AG08395 (cell line): ENCODE measurements at regions not wholly inside any gene's neighbourhood (a gene's known extent, or its start where the extent isn't known, plus 50 kb on each side); places are given as distances from the start of the nearest gene placed in this dataset.
"Not testable (repeated sequence)": the region's sequence is repeated elsewhere in the genome, so short reads cannot be mapped to it uniquely, and the experiment has no call there.

ENCODE experiments used
- DNase-seq: peaks from one replicate; pipeline ENCODE4 v3.0.0; 2012; ENCODE audit warnings: mixed read lengths, low spot score

GRCh38 chr9:75541734-75542133, 348.7 kb upstream of the PCSK5 start:
- DNase-seq, result no peak

- DNase-seq, result no peak
Measured at GRCh38 chr9:75544815-75545214, 345.7 kb upstream of the PCSK5 start.

GRCh38 chr9:75545287-75545686, 345.2 kb upstream of the PCSK5 start:
- DNase-seq, result no peak

- no peak for DNase-seq
Measured at GRCh38 chr9:75548871-75549270, 341.6 kb upstream of the PCSK5 start.

- DNase-seq, result no peak
Measured at GRCh38 chr9:75551861-75552260, 338.6 kb upstream of the PCSK5 start.

- DNase-seq, result no peak
Measured at GRCh38 chr9:75552941-75553340, 337.5 kb upstream of the PCSK5 start.

GRCh38 chr9:75566813-75567212, 323.7 kb upstream of the PCSK5 start:
- not testable (repeated sequence) for DNase-seq

- DNase-seq, result no peak
Measured at GRCh38 chr9:75570538-75570937, 319.9 kb upstream of the PCSK5 start.

GRCh38 chr9:75574569-75574968, 315.9 kb upstream of the PCSK5 start:
- DNase-seq, result no peak

- DNase-seq, result no peak
Measured at GRCh38 chr9:75582870-75583269, 307.6 kb upstream of the PCSK5 start.

- DNase-seq, result no peak
Measured at GRCh38 chr9:75588808-75589207, 301.7 kb upstream of the PCSK5 start.

- no peak for DNase-seq
Measured at GRCh38 chr9:75589497-75589896, 301.0 kb upstream of the PCSK5 start.

GRCh38 chr9:75591972-75592371, 298.5 kb upstream of the PCSK5 start:
- DNase-seq, result no peak

- DNase-seq, result no peak
Measured at GRCh38 chr9:75592586-75592985, 297.9 kb upstream of the PCSK5 start.

- DNase-seq, result no peak
Measured at GRCh38 chr9:75593920-75594319, 296.6 kb upstream of the PCSK5 start.

GRCh38 chr9:75599126-75599525, 291.3 kb upstream of the PCSK5 start:
- DNase-seq, result no peak

- no peak for DNase-seq
Measured at GRCh38 chr9:75601280-75601679, 289.2 kb upstream of the PCSK5 start.

GRCh38 chr9:75602060-75602459, 288.4 kb upstream of the PCSK5 start:
- DNase-seq, result no peak

GRCh38 chr9:75604661-75605060, 285.8 kb upstream of the PCSK5 start:
- no peak for DNase-seq

- DNase-seq, result no peak
Measured at GRCh38 chr9:75607521-75607920, 283.0 kb upstream of the PCSK5 start.

- no peak for DNase-seq
Measured at GRCh38 chr9:75609401-75609800, 281.1 kb upstream of the PCSK5 start.

- DNase-seq, result no peak
Measured at GRCh38 chr9:75610246-75610645, 280.2 kb upstream of the PCSK5 start.

GRCh38 chr9:75612205-75612604, 278.3 kb upstream of the PCSK5 start:
- DNase-seq, result no peak

- DNase-seq, result no peak
Measured at GRCh38 chr9:75612754-75613153, 277.7 kb upstream of the PCSK5 start.

- DNase-seq, result no peak
Measured at GRCh38 chr9:75615284-75615683, 275.2 kb upstream of the PCSK5 start.
